HCT116 (cell line): ENCODE measurements at regions not wholly inside any gene's neighbourhood (a gene's known extent, or its start where the extent isn't known, plus 50 kb on each side); places are given as distances from the start of the nearest gene placed in this dataset.
"Not testable (repeated sequence)": the region's sequence is repeated elsewhere in the genome, so short reads cannot be mapped to it uniquely, and the experiment has no call there.

Source experiments
- ATAC-seq: fragments of 200-7000 bp; cut with Tn5 transposase; 2 replicates; pipeline ENCODE4 v1.9.1; 2020; ENCODE audit warnings: mild to moderate bottlenecking, moderate library complexity
- BruUV-seq: library from RNA; stranded (reverse); fragments of 400-500 nt; replicated peaks from 2 replicates; lab custom pipeline; 2021; lab: Mats Ljungman, UMichigan
- CTCF ChIA-PET: fragments of 300-600 bp; sonication (Branson Sonifier 250); formaldehyde crosslinking; loops from one replicate; lab custom pipeline; 2021; ENCODE audit warnings: antibody characterized with exemption; lab: Charles Lee
- POLR2A ChIA-PET: fragments of 300-600, 350-600 bp; sonication (Branson Sonifier 250); formaldehyde crosslinking; loops from one replicate; lab custom pipeline; 2021; ENCODE audit warnings: antibody characterized with exemption; lab: Charles Lee
- RAD21 ChIA-PET, 2 experiments: fragments of 300-600 bp; sonication (Branson Sonifier 250); formaldehyde crosslinking; loops; one replicate each; lab custom pipeline; 2023; ENCODE audit warnings: low total read pairs in 2 of 2; ENCODE audit not compliant: uncharacterized antibody in 2 of 2, unreplicated experiment in 2 of 2, low non-redundant PET in 1 of 2; lab: Charles Lee
- DNase-seq: peaks from one replicate; pipeline ENCODE4 v3.0.0-alpha.2; 2010; ENCODE audit warnings: low read depth, low spot score
- H2AFZ ChIP-seq: fragments of 200-600 bp; shearing (Covaris generic), sonication (generic); 2 replicates; pipeline ENCODE4 v1.6.1; 2017; ENCODE audit warnings: low read depth, mixed run types, mixed read lengths, antibody characterized with exemption, low read length; ENCODE audit not compliant: poor library complexity, severe bottlenecking
- H3K27ac ChIP-seq: 2 replicates; pipeline ENCODE4 v1.5.1; 2012; ENCODE audit warnings: low read depth, low read length
- H3K27me3 ChIP-seq: fragments of 200-600 bp; sonication (generic); 2 replicates; pipeline ENCODE4 v1.6.1; 2016; ENCODE audit warnings: mixed run types, low read length, mixed read lengths; ENCODE audit not compliant: insufficient read depth
- H3K36me3 ChIP-seq, 2 experiments: fragments of 200-500 bp in 1 of 2; fragments of 200-600 bp in 1 of 2; sonication (Bioruptor generic) in 1 of 2; sonication (generic) in 1 of 2; 2 replicates each; pipeline versions ENCODE4 v1.5.1 to v1.6.1; 2014 to 2016; ENCODE audit warnings: low read length in 2 of 2, inconsistent platforms in 1 of 2, mixed read lengths in 1 of 2, mixed run types in 1 of 2; ENCODE audit not compliant: insufficient read depth in 2 of 2, control insufficient read depth in 1 of 2
- H3K4me1 ChIP-seq, 2 experiments: fragments of 200-600 bp in 1 of 2; sonication (generic) in 1 of 2; 2 replicates each; pipeline versions ENCODE4 v1.5.1 to v1.6.1; 2012 to 2017; ENCODE audit warnings: low read length in 2 of 2, inconsistent platforms in 1 of 2, mild to moderate bottlenecking in 1 of 2, mixed read lengths in 1 of 2, mixed run types in 1 of 2, moderate library complexity in 1 of 2; ENCODE audit not compliant: insufficient read depth in 2 of 2, control insufficient read depth in 1 of 2
- H3K4me2 ChIP-seq: fragments of 200-600 bp; sonication (generic); 2 replicates; pipeline ENCODE4 v1.6.1; 2017; ENCODE audit warnings: mixed run types, low read length, mixed read lengths
- H3K4me3 ChIP-seq, 2 experiments: fragments of 200-600 bp in 1 of 2; sonication (generic) in 1 of 2; replicated peaks in 1 of 2; 2 replicates each; pipeline ENCODE4 v1.5.1; 2011 to 2016; ENCODE audit warnings: low read length in 2 of 2, control low read depth in 1 of 2, low read depth in 1 of 2, mild to moderate bottlenecking in 1 of 2, mixed read lengths in 1 of 2, mixed run types in 1 of 2
- H3K79me2 ChIP-seq: fragments of 200-600 bp; sonication (generic); 2 replicates; pipeline ENCODE4 v1.6.1; 2017; ENCODE audit warnings: mild to moderate bottlenecking, mixed run types, low read length, moderate library complexity, mixed read lengths; ENCODE audit not compliant: insufficient read depth
- H3K9ac ChIP-seq: fragments of 200-600 bp; sonication (generic); 2 replicates; pipeline ENCODE4 v1.6.1; 2016; ENCODE audit warnings: low read length, mixed read lengths
- H3K9me2 ChIP-seq: fragments of 200-600 bp; sonication (generic), shearing (Covaris generic); 2 replicates; pipeline ENCODE4 v1.6.1; 2017; ENCODE audit warnings: mixed run types, mild to moderate bottlenecking, moderate library complexity; ENCODE audit not compliant: insufficient read depth
- H3K9me3 ChIP-seq, 2 experiments: fragments of 200-500 bp in 1 of 2; fragments of 200-600 bp in 1 of 2; sonication (Bioruptor generic) in 1 of 2; sonication (generic) in 1 of 2; 2 replicates each; pipeline ENCODE4 v1.6.1; 2014 to 2017; ENCODE audit warnings: low read length in 2 of 2, mixed read lengths in 2 of 2, inconsistent platforms in 1 of 2, low read depth in 1 of 2, mild to moderate bottlenecking in 1 of 2, mixed run types in 1 of 2, moderate library complexity in 1 of 2; ENCODE audit not compliant: control insufficient read depth in 1 of 2, insufficient read depth in 1 of 2
- H4K20me1 ChIP-seq: fragments of 200-600 bp; sonication (generic), shearing (Covaris generic); 2 replicates; pipeline ENCODE4 v1.6.1; 2017; ENCODE audit warnings: mixed run types, mild to moderate bottlenecking, moderate library complexity; ENCODE audit not compliant: insufficient read depth
- CBX3 ChIP-seq: IDR thresholded peaks from 2 replicates; pipeline ENCODE4 v1.6.1; 2012; ENCODE audit warnings: low read depth
- EGR1 ChIP-seq: IDR thresholded peaks from 2 replicates; pipeline ENCODE4 v1.6.1; 2012; ENCODE audit warnings: low read depth
- ELF1 ChIP-seq: IDR thresholded peaks from 2 replicates; pipeline ENCODE4 v1.6.1; 2012; ENCODE audit warnings: low read depth, borderline replicate concordance
- EZH2phosphoT487 ChIP-seq: fragments of 200-600 bp; IDR thresholded peaks from 2 replicates; pipeline ENCODE4 v1.6.1; 2018; ENCODE audit warnings: antibody characterized with exemption, borderline replicate concordance
- FOSL1 ChIP-seq: IDR thresholded peaks from 2 replicates; pipeline ENCODE4 v1.6.1; 2012; ENCODE audit warnings: low read depth
- JUND ChIP-seq: IDR thresholded peaks from 2 replicates; pipeline ENCODE4 v1.6.1; 2012
- POLR2A ChIP-seq: IDR thresholded peaks from 2 replicates; pipeline ENCODE4 v1.7.0; 2011; ENCODE audit warnings: borderline replicate concordance; ENCODE audit not compliant: insufficient read depth, insufficient read length; ENCODE audit errors: extremely low read depth
- RAD21 ChIP-seq: IDR thresholded peaks from 2 replicates; pipeline ENCODE4 v1.6.1; 2012; ENCODE audit warnings: low read depth, mild to moderate bottlenecking
- ZBTB33 ChIP-seq: IDR thresholded peaks from 2 replicates; pipeline ENCODE4 v1.6.1; 2011; ENCODE audit warnings: mild to moderate bottlenecking, low read length, moderate library complexity; ENCODE audit not compliant: insufficient replicate concordance; ENCODE audit errors: extremely low read depth
- ZNF274 ChIP-seq: fragments of 200-500 bp; sonication (Bioruptor generic); IDR thresholded peaks from 2 replicates; pipeline ENCODE4 v1.6.1; 2014; ENCODE audit warnings: mild to moderate bottlenecking, low read depth, low read length, inconsistent platforms
- intact Hi-C: fragments of 100-400 bp; cut with micrococcal nuclease; formaldehyde crosslinking; loops from 2 replicates; pipeline ENCODE4 v1.10.0; 2022

- no peaks in the 10 kb centered on the region for H3K79me2 ChIP-seq
- H4K20me1 ChIP-seq = no peaks in the 10 kb centered on the region
- intact Hi-C loops = no loop called here
- TF ChIP-seq RAD21 (no peak), POLR2A (no peak), CBX3 (no peak), ELF1 (no peak), JUND (no peak), FOSL1 (no peak), EGR1 (no peak), EZH2phosphoT487 (no peak), ZNF274 (no peak), ZBTB33 (no peak)
- DNase-seq = no peak
- H3K36me3 ChIP-seq = no peaks in the 10 kb centered on the region
- H3K27me3 ChIP-seq = no peaks in the 10 kb centered on the region
- ChIA-PET CTCF (no interaction called here), POLR2A (no interaction called here), RAD21 (no interaction called here)
- H3K9me3 ChIP-seq = no peaks in the 10 kb centered on the region
- H3K9me2 ChIP-seq = no peaks in the 10 kb centered on the region
- no peak for ATAC-seq
- no TSS peak for BruUV-seq
- no peak overlapping the region for H3K4me2 ChIP-seq
- H3K4me1 ChIP-seq = no peaks in the 10 kb centered on the region
- H3K4me3 ChIP-seq = no peak overlapping the region
- H3K9ac ChIP-seq = no peak overlapping the region
- no peak overlapping the region for H3K27ac ChIP-seq
- H2AFZ ChIP-seq = no peak overlapping the region
These were observed 766.7 kb downstream of the ZBBX start for GRCh38 chr3:166613365-166613764.

GRCh38 chr3:166612761-166613160 lies 767.3 kb downstream of the ZBBX start:
- BruUV-seq, POLR2A ChIA-PET: not testable (repeated sequence)

More at GRCh38 chr3:166612761-166613160, 767.3 kb downstream of the ZBBX start:
- RAD21 ChIA-PET, H3K4me1 ChIP-seq, intact Hi-C loops, H2AFZ ChIP-seq, H3K27me3 ChIP-seq, H3K9me2 ChIP-seq, CTCF ChIA-PET, DNase-seq, H3K9ac ChIP-seq, H3K4me2 ChIP-seq, H3K4me3 ChIP-seq, H3K79me2 ChIP-seq, ATAC-seq, H3K27ac ChIP-seq, H3K9me3 ChIP-seq, H4K20me1 ChIP-seq, H3K36me3 ChIP-seq: not testable (repeated sequence)
